HepG2 (cell line): ENCODE measurements at regions not wholly inside any gene's neighbourhood (a gene's known extent, or its start where the extent isn't known, plus 50 kb on each side); places are given as distances from the start of the nearest gene placed in this dataset.
A peak's percentile ranks its signal among the peaks of the same experiment; 100 is the strongest.

ENCODE experiments used
- ATAC-seq: fragments of 200-7000 bp; cut with Tn5 transposase; 3 replicates; pipeline ENCODE4 v1.9.1; 2020; ENCODE audit warnings: mild to moderate bottlenecking, moderate library complexity
- BruUV-seq: library from RNA; stranded (reverse); fragments of 400-500 nt; replicated peaks from 2 replicates; lab custom pipeline; 2021; lab: Mats Ljungman, UMichigan
- CTCF ChIA-PET: fragments of 300-600 bp; formaldehyde crosslinking; extraction: SDS; loops from one replicate; lab custom pipeline; 2021; ENCODE audit warnings: low total read pairs, inconsistent platforms, low intra/inter-chr PET ratio; lab: Yijun Ruan, JAX
- POLR2A ChIA-PET: fragments of 350-600 bp; sonication (Branson Sonifier 250); formaldehyde crosslinking; loops from one replicate; lab custom pipeline; 2020; ENCODE audit warnings: antibody characterized with exemption, inconsistent platforms; lab: Yijun Ruan, JAX
- DNase-seq: peaks from one replicate; pipeline ENCODE4 v3.0.0-alpha.2; 2015; ENCODE audit warnings: low spot score
- FAIRE-seq: peaks from 3 replicates; lab custom pipeline; 2011; peaks lifted over from hg19 to GRCh38; lab: Jason Lieb, UNC
- H2AFZ ChIP-seq: one replicate; pipeline ENCODE4 v1.6.1; 2011; ENCODE audit warnings: low read length, inconsistent platforms
- H3K27ac ChIP-seq: fragments of 300-600 bp; 3 replicates; pipeline ENCODE4 v1.8.0; 2011; ENCODE audit warnings: mixed run types, mild to moderate bottlenecking, mixed read lengths, low read length, inconsistent platforms; ENCODE audit not compliant: insufficient read depth; ENCODE audit errors: extremely low read length
- H3K27me3 ChIP-seq, 2 experiments: fragments of 200-600 bp in 1 of 2; 2 replicates in 1 of 2; 3 replicates in 1 of 2; pipeline versions ENCODE4 v1.6.0 to v1.8.0; 2011; ENCODE audit warnings: low read length in 2 of 2, mild to moderate bottlenecking in 2 of 2, moderate library complexity in 2 of 2, inconsistent platforms in 1 of 2; ENCODE audit not compliant: insufficient read depth in 2 of 2, control insufficient read depth in 1 of 2
- H3K36me3 ChIP-seq, 2 experiments: fragments of 200-600 bp in 1 of 2; replicated peaks in 1 of 2; 2 replicates in 1 of 2; 3 replicates in 1 of 2; pipeline versions ENCODE4 v1.5.1 to v1.8.0; 2011; ENCODE audit warnings: low read length in 2 of 2, inconsistent platforms in 1 of 2; ENCODE audit not compliant: insufficient read depth in 2 of 2, control insufficient read depth in 1 of 2
- H3K4me1 ChIP-seq: 2 replicates; pipeline ENCODE4 v1.5.1; 2012; ENCODE audit warnings: low read length, inconsistent platforms; ENCODE audit not compliant: insufficient read depth
- H3K4me2 ChIP-seq: 2 replicates; pipeline ENCODE4 v1.6.0; 2011; ENCODE audit warnings: low read depth, low read length, inconsistent platforms
- H3K4me3 ChIP-seq, 3 experiments: fragments of 200-600 bp in 1 of 3; sonication (generic), shearing (Covaris generic) in 1 of 3; replicated peaks in 1 of 3; 2 replicates each; pipeline ENCODE4 v1.5.1; 2011 to 2016; ENCODE audit warnings: low read length in 3 of 3, inconsistent platforms in 2 of 3, low read depth in 2 of 3, mild to moderate bottlenecking in 2 of 3, control low read depth in 1 of 3, mixed read lengths in 1 of 3; ENCODE audit not compliant: insufficient read depth in 1 of 3
- H3K79me2 ChIP-seq: one replicate; pipeline ENCODE4 v1.6.1; 2011; ENCODE audit warnings: low read length, inconsistent platforms; ENCODE audit not compliant: insufficient read depth
- H3K9ac ChIP-seq: 2 replicates; pipeline ENCODE4 v1.6.0; 2011; ENCODE audit warnings: mild to moderate bottlenecking, low read depth, low read length, inconsistent platforms; ENCODE audit not compliant: insufficient read depth
- H3K9me3 ChIP-seq: 2 replicates; pipeline ENCODE4 v1.5.1; 2012; ENCODE audit warnings: mild to moderate bottlenecking, low read length
- H4K20me1 ChIP-seq: 2 replicates; pipeline ENCODE4 v1.6.0; 2011; ENCODE audit warnings: inconsistent platforms, mild to moderate bottlenecking, low read length, moderate library complexity; ENCODE audit not compliant: insufficient read depth
- AKAP8 ChIP-seq: sonication (generic); formaldehyde crosslinking; IDR thresholded peaks from 2 replicates; pipeline ENCODE4 v1.5.1; 2020; ENCODE audit warnings: mild to moderate bottlenecking, missing genetic modification reagents
- CHD4 ChIP-seq: fragments of 200-600 bp; sonication (generic); IDR thresholded peaks from 2 replicates; pipeline ENCODE4 v1.7.0; 2017; ENCODE audit warnings: mild to moderate bottlenecking, low read length, borderline replicate concordance
- GABPB1 ChIP-seq: IDR thresholded peaks from 2 replicates; pipeline ENCODE4 v1.6.1; 2016; ENCODE audit warnings: mild to moderate bottlenecking, missing genetic modification reagents, moderate library complexity, missing compliant biosample characterization
- RXRA ChIP-seq: sonication (generic); formaldehyde crosslinking; IDR thresholded peaks from 2 replicates; pipeline ENCODE4 v1.5.1; 2020; ENCODE audit warnings: missing genetic modification reagents
- WIZ ChIP-seq: sonication (generic); formaldehyde crosslinking; IDR thresholded peaks from 2 replicates; pipeline ENCODE4 v1.5.1; 2020; ENCODE audit warnings: mild to moderate bottlenecking, missing genetic modification reagents
- ZNF558 ChIP-seq: sonication (generic); formaldehyde crosslinking; IDR thresholded peaks from 2 replicates; pipeline ENCODE4 v1.9.0; 2022; ENCODE audit warnings: mild to moderate bottlenecking, missing genetic modification reagents, borderline replicate concordance
- ZZZ3 ChIP-seq: sonication (generic); formaldehyde crosslinking; IDR thresholded peaks from 2 replicates; pipeline ENCODE4 v1.4.0; 2020; ENCODE audit warnings: missing genetic modification reagents, mild to moderate bottlenecking, borderline replicate concordance
- WGBS: methylation state at CpG from one replicate; pipeline ENCODE4 v1.1.6; 2017; ENCODE audit warnings: low lambda C conversion rate; 5-methylcytosine and 5-hydroxymethylcytosine counted together
- in situ Hi-C: cut with HindIII; loops from 2 replicates; pipeline ENCODE4 v1.10.0; 2017; ENCODE audit warnings: low pct_unique_long_range_greater_than_20kb; ENCODE audit not compliant: extremely low pct_ligation_motif_present
- intact Hi-C: fragments of 100-400 bp; cut with micrococcal nuclease; formaldehyde crosslinking; loops from one replicate; pipeline ENCODE4 v1.10.0; 2022; ENCODE audit not compliant: unreplicated experiment
- TF ChIP-seq, protein P1 (sequence below): sonication (generic); formaldehyde crosslinking; IDR thresholded peaks from 2 replicates; pipeline ENCODE4 v1.8.1; 2023; ENCODE audit warnings: mild to moderate bottlenecking, moderate library complexity, missing genetic modification reagents
- TF ChIP-seq, protein P2 (sequence below): sonication (generic); formaldehyde crosslinking; IDR thresholded peaks from 2 replicates; pipeline ENCODE4 v1.5.1; 2020; ENCODE audit warnings: mild to moderate bottlenecking, missing genetic modification reagents, moderate library complexity

DNA sequence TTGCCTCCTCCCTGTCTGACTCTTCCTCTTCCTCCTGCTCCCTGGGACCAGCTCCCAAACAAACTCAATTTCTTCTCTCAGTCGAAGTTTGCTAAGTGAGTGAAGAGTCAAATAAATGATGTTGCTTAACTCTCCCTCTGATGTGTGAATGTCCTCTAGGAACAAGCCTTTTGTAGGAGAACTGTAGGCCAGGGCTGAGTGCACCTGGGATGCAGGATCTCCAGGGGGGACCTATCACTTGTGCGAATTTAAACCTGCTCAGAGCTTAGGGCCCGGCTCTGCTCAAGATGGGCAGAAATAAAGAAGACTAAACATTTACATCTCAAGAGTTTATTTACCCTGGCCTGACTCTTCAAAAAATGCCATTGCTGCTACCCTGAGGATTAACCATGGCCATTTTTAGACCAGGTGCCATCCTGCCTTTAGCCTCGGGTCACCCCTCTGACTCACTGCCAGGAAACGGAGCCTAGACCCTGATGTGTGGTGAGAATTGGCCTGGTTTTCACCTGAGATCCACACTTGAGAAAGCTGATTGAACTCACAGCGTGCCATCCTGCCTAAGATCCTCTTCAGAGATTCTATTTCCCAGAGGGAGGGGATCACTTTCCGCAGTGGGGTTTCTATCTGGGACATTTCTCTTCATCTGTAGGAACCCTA lies 63.6 kb upstream of the CD93 start:
- TF ChIP-seq GABPB1 (CRISPR knock-in tag) = 0 out of 2 replicates have a peak, but pooled peaks have one; percentile 4
- TF ChIP-seq ZNF558 (CRISPR knock-in tag) = no peak
- FAIRE-seq = no peak
- no peaks in the 10 kb centered on the region; a peak in 1 of 5 replicates for H3K27me3 ChIP-seq
- H3K9ac ChIP-seq = no peak overlapping the region
- H4K20me1 ChIP-seq = no peaks in the 10 kb centered on the region
- no peak overlapping the region for H2AFZ ChIP-seq
- intact Hi-C loops (no loop called here), in situ Hi-C loops (no loop called here)
- WGBS = 36% methylated on average over 7 of the region's 7 CpGs
- no peak overlapping the region for H3K4me3 ChIP-seq
- H3K79me2 ChIP-seq = no peaks in the 10 kb centered on the region
- no peak overlapping the region for H3K4me2 ChIP-seq
- no TSS peak for BruUV-seq
- peaks cover 54% of the 10 kb centered on the region for H3K4me1 ChIP-seq
- ChIA-PET POLR2A (interaction anchor here (1.4 kb wide), 1 partner anchor 120 kb away, joined by 4 read pairs; no protein-coding TSS in a partner anchor), CTCF (no interaction called here)
- peaks cover 5% of the 10 kb centered on the region; the same call in 1 of the 2 replicates for H3K9me3 ChIP-seq
- no peak for ATAC-seq
- DNase-seq = no peak
- no peak overlapping the region for H3K27ac ChIP-seq
- H3K36me3 ChIP-seq = no peaks in the 10 kb centered on the region

DNA sequence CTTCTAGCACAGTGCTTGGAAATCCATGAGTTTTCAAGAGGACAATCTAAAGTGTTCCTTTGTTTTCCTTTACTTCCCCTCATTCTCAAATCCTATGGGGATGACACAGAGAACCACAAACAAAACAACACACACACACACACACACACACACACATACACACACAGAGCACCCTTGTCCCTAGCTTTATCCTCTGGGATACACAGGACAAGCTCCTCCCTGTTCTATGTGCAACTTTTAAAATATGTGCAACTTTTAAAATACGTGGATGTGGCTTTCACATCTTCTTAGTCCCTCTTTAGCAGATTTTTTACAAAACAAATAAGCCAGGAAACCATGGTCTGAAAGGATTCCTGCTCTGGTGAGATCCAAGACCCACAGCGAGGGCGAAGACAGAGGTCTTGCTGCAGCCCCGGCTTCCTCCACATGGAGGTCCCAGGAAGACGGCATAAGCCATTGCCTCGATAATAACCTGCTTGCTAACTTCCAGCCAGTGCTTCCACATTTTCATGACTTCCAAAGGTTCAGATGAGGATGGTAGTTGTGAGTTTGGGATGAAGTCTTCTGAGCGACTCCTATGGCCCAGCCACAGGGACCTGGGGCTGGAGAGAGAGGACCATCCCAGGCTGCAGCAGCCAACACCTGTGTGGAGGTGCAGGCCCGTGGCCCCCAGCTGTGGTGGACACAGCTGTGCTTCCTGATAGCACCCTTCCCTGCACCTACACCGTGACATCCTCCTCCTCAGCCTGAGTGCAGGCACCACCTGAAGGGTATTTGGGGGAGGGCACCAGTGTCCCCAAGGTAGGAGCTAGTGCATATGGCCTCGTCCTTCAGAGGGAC lies 62.8 kb upstream of the CD93 start:
- H3K9me3 ChIP-seq = peaks cover 5% of the 10 kb centered on the region; the same call in 1 of the 2 replicates
- H4K20me1 ChIP-seq = no peaks in the 10 kb centered on the region
- in situ Hi-C loops (no loop called here), intact Hi-C loops (no loop called here)
- peaks cover 48% of the 10 kb centered on the region for H3K4me1 ChIP-seq
- no peaks in the 10 kb centered on the region for H3K36me3 ChIP-seq
- no peaks in the 10 kb centered on the region for H3K79me2 ChIP-seq
- H3K27me3 ChIP-seq = no peaks in the 10 kb centered on the region; a peak in 1 of 5 replicates
- ATAC-seq (no peak), FAIRE-seq (no peak), DNase-seq (no peak)
- BruUV-seq = no TSS peak
- CTCF ChIA-PET = no interaction called here
- POLR2A ChIA-PET = interaction anchor here (1.2 to 1.6 kb wide), 4 partner anchors 8 to 202 kb away, joined by 4 to 7 read pairs (median 4); partner anchors contain the start of gene NXT1
- no peak overlapping the region for H2AFZ ChIP-seq
- WGBS = 67% methylated on average over 10 of the region's 10 CpGs
- peak overlapping the region; percentile 72; the same call in 1 of the 2 replicates for H3K4me2 ChIP-seq
- peak overlapping the region; percentile 70 for H3K27ac ChIP-seq
- no peak overlapping the region for H3K4me3 ChIP-seq
- H3K9ac ChIP-seq = no peak overlapping the region
- TF ChIP-seq RXRA (CRISPR knock-in tag) (no peak), WIZ (CRISPR knock-in tag) (no peak), AKAP8 (no peak), CHD4 (no peak), ZZZ3 (CRISPR knock-in tag) (0 out of 2 replicates have a peak, but pooled peaks have one; percentile 7), GABPB1 (CRISPR knock-in tag) (0 out of 2 replicates have a peak, but pooled peaks have one; percentile 28)
- TF ChIP-seq, protein P1, sequence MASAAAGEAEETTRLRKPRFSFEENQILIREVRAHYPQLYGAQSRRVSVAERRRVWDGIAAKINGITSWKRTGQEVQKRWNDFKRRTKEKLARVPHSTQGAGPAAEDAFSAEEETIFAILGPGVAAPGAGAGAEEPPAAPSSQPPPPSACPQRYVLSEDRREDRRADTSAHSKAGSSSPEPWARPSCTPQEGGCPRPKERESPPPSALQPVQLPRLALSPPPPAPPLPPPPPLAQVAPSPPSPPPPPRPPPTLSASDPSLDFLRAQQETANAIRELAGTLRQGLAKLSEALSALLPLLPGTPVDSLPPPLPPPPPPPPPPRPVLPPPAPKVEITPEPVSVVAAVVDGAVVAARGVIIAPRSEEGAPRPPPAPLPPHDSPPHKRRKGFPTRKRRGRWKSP = 0 out of 2 replicates have a peak, but pooled peaks have one; percentile 46
- TF ChIP-seq, protein P2, sequence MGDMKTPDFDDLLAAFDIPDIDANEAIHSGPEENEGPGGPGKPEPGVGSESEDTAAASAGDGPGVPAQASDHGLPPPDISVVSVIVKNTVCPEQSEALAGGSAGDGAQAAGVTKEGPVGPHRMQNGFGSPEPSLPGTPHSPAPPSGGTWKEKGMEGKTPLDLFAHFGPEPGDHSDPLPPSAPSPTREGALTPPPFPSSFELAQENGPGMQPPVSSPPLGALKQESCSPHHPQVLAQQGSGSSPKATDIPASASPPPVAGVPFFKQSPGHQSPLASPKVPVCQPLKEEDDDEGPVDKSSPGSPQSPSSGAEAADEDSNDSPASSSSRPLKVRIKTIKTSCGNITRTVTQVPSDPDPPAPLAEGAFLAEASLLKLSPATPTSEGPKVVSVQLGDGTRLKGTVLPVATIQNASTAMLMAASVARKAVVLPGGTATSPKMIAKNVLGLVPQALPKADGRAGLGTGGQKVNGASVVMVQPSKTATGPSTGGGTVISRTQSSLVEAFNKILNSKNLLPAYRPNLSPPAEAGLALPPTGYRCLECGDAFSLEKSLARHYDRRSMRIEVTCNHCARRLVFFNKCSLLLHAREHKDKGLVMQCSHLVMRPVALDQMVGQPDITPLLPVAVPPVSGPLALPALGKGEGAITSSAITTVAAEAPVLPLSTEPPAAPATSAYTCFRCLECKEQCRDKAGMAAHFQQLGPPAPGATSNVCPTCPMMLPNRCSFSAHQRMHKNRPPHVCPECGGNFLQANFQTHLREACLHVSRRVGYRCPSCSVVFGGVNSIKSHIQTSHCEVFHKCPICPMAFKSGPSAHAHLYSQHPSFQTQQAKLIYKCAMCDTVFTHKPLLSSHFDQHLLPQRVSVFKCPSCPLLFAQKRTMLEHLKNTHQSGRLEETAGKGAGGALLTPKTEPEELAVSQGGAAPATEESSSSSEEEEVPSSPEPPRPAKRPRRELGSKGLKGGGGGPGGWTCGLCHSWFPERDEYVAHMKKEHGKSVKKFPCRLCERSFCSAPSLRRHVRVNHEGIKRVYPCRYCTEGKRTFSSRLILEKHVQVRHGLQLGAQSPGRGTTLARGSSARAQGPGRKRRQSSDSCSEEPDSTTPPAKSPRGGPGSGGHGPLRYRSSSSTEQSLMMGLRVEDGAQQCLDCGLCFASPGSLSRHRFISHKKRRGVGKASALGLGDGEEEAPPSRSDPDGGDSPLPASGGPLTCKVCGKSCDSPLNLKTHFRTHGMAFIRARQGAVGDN (CRISPR knock-in tag) = peak; percentile 45; the same call in 1 of the 2 replicates
